H1 (cell line): ENCODE measurements at regions not wholly inside any gene's neighbourhood (a gene's known extent, or its start where the extent isn't known, plus 50 kb on each side); places are given as distances from the start of the nearest gene placed in this dataset.

ENCODE experiments used
- CTCF ChIA-PET: fragments of 300-600 bp; sonication (Branson Sonifier 250); formaldehyde crosslinking; loops from one replicate; lab custom pipeline; 2021; ENCODE audit not compliant: partially characterized antibody; lab: Charles Lee
- POLR2A ChIA-PET: fragments of 300-600 bp; sonication (Branson Sonifier 250); formaldehyde crosslinking; loops from one replicate; lab custom pipeline; 2021; ENCODE audit warnings: inconsistent platforms; ENCODE audit not compliant: partially characterized antibody; lab: Charles Lee
- DNase-seq, 2 experiments: peaks; one replicate each; pipeline versions ENCODE4 v3.0.0 to v3.0.0-alpha.2; 2010 to 2022; ENCODE audit warnings: low spot score in 2 of 2, low read depth in 1 of 2, mixed read lengths in 1 of 2
- FAIRE-seq: peaks from 2 replicates; lab custom pipeline; 2011; peaks lifted over from hg19 to GRCh38; lab: Jason Lieb, UNC
- H2AFZ ChIP-seq: 2 replicates; pipeline ENCODE4 v1.8.1; 2012; ENCODE audit warnings: low read length, inconsistent platforms
- H2AK5ac ChIP-seq: 2 replicates; pipeline ENCODE4 v1.6.1; 2013; ENCODE audit warnings: low read depth, low read length
- H2BK120ac ChIP-seq: replicated peaks from 2 replicates; pipeline ENCODE3; 2013; ENCODE audit warnings: low read depth, low read length, inconsistent platforms
- H2BK12ac ChIP-seq: 2 replicates; pipeline ENCODE4 v1.6.1; 2013; ENCODE audit warnings: low read depth, low read length
- H2BK15ac ChIP-seq: 2 replicates; pipeline ENCODE4 v1.6.1; 2013; ENCODE audit warnings: low read length
- H2BK20ac ChIP-seq: 2 replicates; pipeline ENCODE4 v1.6.1; 2013; ENCODE audit warnings: low read length
- H2BK5ac ChIP-seq: 2 replicates; pipeline ENCODE4 v1.6.1; 2013; ENCODE audit warnings: low read depth, low read length
- H3K14ac ChIP-seq: 2 replicates; pipeline ENCODE4 v1.6.1; 2013; ENCODE audit warnings: inconsistent platforms; ENCODE audit not compliant: insufficient read length
- H3K18ac ChIP-seq: 2 replicates; pipeline ENCODE4 v1.6.1; 2013; ENCODE audit warnings: low read length; ENCODE audit errors: extremely low read depth
- H3K23ac ChIP-seq: 2 replicates; pipeline ENCODE4 v1.6.1; 2013; ENCODE audit warnings: inconsistent platforms; ENCODE audit not compliant: insufficient read length
- H3K23me2 ChIP-seq: 2 replicates; pipeline ENCODE4 v1.6.1; 2013; ENCODE audit warnings: low read depth, low read length
- H3K27ac ChIP-seq: 2 replicates; pipeline ENCODE4 v1.6.1; 2011; ENCODE audit warnings: low read depth, low read length, inconsistent platforms
- H3K27me3 ChIP-seq, 4 experiments: replicated peaks in 1 of 4; 1 replicate in 1 of 4; 2 replicates in 3 of 4; pipeline versions ENCODE4 v1.6.1 to v1.8.1; 2011 to 2013; ENCODE audit warnings: low read length in 3 of 4, mild to moderate bottlenecking in 3 of 4, inconsistent platforms in 2 of 4, mixed read lengths in 2 of 4, moderate library complexity in 1 of 4; ENCODE audit not compliant: control insufficient read depth in 3 of 4, insufficient read depth in 3 of 4; ENCODE audit errors: extremely low read depth in 1 of 4
- H3K36me3 ChIP-seq, 4 experiments: 2 replicates each; pipeline versions ENCODE4 v1.6.1 to v1.8.1; 2011 to 2013; ENCODE audit warnings: mild to moderate bottlenecking in 4 of 4, low read length in 3 of 4, moderate library complexity in 2 of 4, control low read depth in 1 of 4, inconsistent platforms in 1 of 4; ENCODE audit not compliant: insufficient read depth in 4 of 4, control insufficient read depth in 2 of 4
- H3K4ac ChIP-seq: replicated peaks from 2 replicates; pipeline ENCODE3; 2013; ENCODE audit warnings: low read length, low read depth, mixed read lengths, inconsistent platforms; ENCODE audit not compliant: insufficient read length
- H3K4me1 ChIP-seq, 4 experiments: replicated peaks in 1 of 4; 1 replicate in 1 of 4; 2 replicates in 3 of 4; pipeline versions ENCODE4 v1.6.1 to v1.8.1; 2011 to 2013; ENCODE audit warnings: low read length in 3 of 4, inconsistent platforms in 2 of 4, mixed read lengths in 1 of 4; ENCODE audit not compliant: insufficient read depth in 4 of 4, control insufficient read depth in 3 of 4
- H3K4me2 ChIP-seq, 2 experiments: 2 replicates each; pipeline versions ENCODE4 v1.6.1 to v1.8.1; 2011 to 2013; ENCODE audit warnings: low read depth in 2 of 2, low read length in 2 of 2, control low read depth in 1 of 2, inconsistent platforms in 1 of 2, mild to moderate bottlenecking in 1 of 2; ENCODE audit not compliant: insufficient read depth in 1 of 2
- H3K4me3 ChIP-seq, 4 experiments: fragments of 200-600, 300-600 bp in 1 of 4; sonication (generic), shearing (Covaris generic), sonication (Bioruptor Twin) in 1 of 4; 2 replicates each; pipeline versions ENCODE4 v1.5.1 to v1.8.1; 2011 to 2016; ENCODE audit warnings: low read length in 4 of 4, low read depth in 3 of 4, control low read depth in 2 of 4, inconsistent platforms in 2 of 4, mild to moderate bottlenecking in 2 of 4, mixed read lengths in 1 of 4, moderate library complexity in 1 of 4; ENCODE audit not compliant: insufficient read depth in 2 of 4; ENCODE audit errors: extremely low read depth in 1 of 4
- H3K56ac ChIP-seq: replicated peaks from 2 replicates; pipeline ENCODE3; 2013; ENCODE audit warnings: low read depth, mild to moderate bottlenecking, mixed read lengths, low read length, inconsistent platforms; ENCODE audit not compliant: insufficient read length
- H3K79me1 ChIP-seq: 2 replicates; pipeline ENCODE4 v1.6.1; 2013; ENCODE audit warnings: low read depth, low read length, control low read depth
- H3K79me2 ChIP-seq, 2 experiments: 2 replicates each; pipeline versions ENCODE4 v1.6.1 to v1.8.1; 2012 to 2013; ENCODE audit warnings: low read length in 2 of 2, mild to moderate bottlenecking in 2 of 2, inconsistent platforms in 1 of 2; ENCODE audit not compliant: insufficient read depth in 2 of 2, control insufficient read depth in 1 of 2
- H3K9ac ChIP-seq, 4 experiments: replicated peaks in 1 of 4; 1 replicate in 1 of 4; 2 replicates in 3 of 4; pipeline versions ENCODE4 v1.6.1 to v1.8.1; 2011 to 2013; ENCODE audit warnings: low read depth in 3 of 4, low read length in 3 of 4, control low read depth in 2 of 4, mild to moderate bottlenecking in 2 of 4, moderate library complexity in 2 of 4, inconsistent platforms in 1 of 4; ENCODE audit errors: extremely low read depth in 1 of 4
- H3K9me3 ChIP-seq, 2 experiments: 2 replicates each; pipeline versions ENCODE4 v1.6.1 to v1.8.1; 2012 to 2013; ENCODE audit warnings: mild to moderate bottlenecking in 2 of 2, moderate library complexity in 2 of 2, control low read depth in 1 of 2, inconsistent platforms in 1 of 2, low read depth in 1 of 2, low read length in 1 of 2, mixed read lengths in 1 of 2; ENCODE audit not compliant: insufficient read depth in 2 of 2
- H4K20me1 ChIP-seq, 2 experiments: replicated peaks in 1 of 2; 2 replicates each; pipeline versions ENCODE3 to v1.8.1; 2011 to 2013; ENCODE audit warnings: inconsistent platforms in 2 of 2, low read length in 2 of 2, mild to moderate bottlenecking in 1 of 2; ENCODE audit not compliant: insufficient read depth in 2 of 2, control insufficient read depth in 1 of 2
- H4K5ac ChIP-seq: 2 replicates; pipeline ENCODE4 v1.6.1; 2013; ENCODE audit warnings: low read length, low read depth, mixed read lengths, inconsistent platforms; ENCODE audit not compliant: insufficient read length
- H4K8ac ChIP-seq: 2 replicates; pipeline ENCODE4 v1.8.0; 2013; ENCODE audit warnings: mild to moderate bottlenecking, moderate library complexity, low read length, inconsistent platforms; ENCODE audit not compliant: insufficient read depth; ENCODE audit errors: extremely low read depth
- H4K91ac ChIP-seq: replicated peaks from 2 replicates; pipeline ENCODE3; 2013; ENCODE audit warnings: low read length, mixed read lengths, inconsistent platforms; ENCODE audit not compliant: insufficient read length
- BRCA1 ChIP-seq: IDR thresholded peaks from 2 replicates; pipeline ENCODE4 v1.6.1; 2012; ENCODE audit warnings: low read depth, low read length, improper control_type of control experiment
- CEBPB ChIP-seq: IDR thresholded peaks from 2 replicates; pipeline ENCODE4 v1.6.1; 2012; ENCODE audit warnings: low read depth, low read length
- CHD2 ChIP-seq: IDR thresholded peaks from 2 replicates; pipeline ENCODE4 v1.6.1; 2012; ENCODE audit warnings: low read length, improper control_type of control experiment
- EP300 ChIP-seq, 2 experiments: IDR thresholded peaks; 1 replicate in 1 of 2; 2 replicates in 1 of 2; pipeline ENCODE4 v1.6.1; 2011 to 2012; ENCODE audit warnings: low read depth in 2 of 2, low read length in 2 of 2, mild to moderate bottlenecking in 2 of 2, borderline replicate concordance in 1 of 2, inconsistent platforms in 1 of 2, moderate library complexity in 1 of 2
- EZH2 ChIP-seq: fragments of 200-600 bp; sonication (generic); IDR thresholded peaks from 2 replicates; pipeline ENCODE4 v1.7.1; 2012; ENCODE audit warnings: low read depth, mild to moderate bottlenecking, moderate library complexity, low read length, inconsistent platforms; ENCODE audit not compliant: severe bottlenecking
- GABPA ChIP-seq: IDR thresholded peaks from 2 replicates; pipeline ENCODE4 v1.6.1; 2011; ENCODE audit warnings: mild to moderate bottlenecking, low read length, moderate library complexity, borderline replicate concordance; ENCODE audit not compliant: insufficient read depth
- HDAC2 ChIP-seq, 2 experiments: fragments of 300-600 bp in 1 of 2; sonication (generic) in 1 of 2; IDR thresholded peaks; 2 replicates each; pipeline ENCODE4 v1.6.1; 2011 to 2012; ENCODE audit warnings: low read depth in 2 of 2, low read length in 2 of 2, mild to moderate bottlenecking in 2 of 2, moderate library complexity in 2 of 2, borderline replicate concordance in 1 of 2, inconsistent platforms in 1 of 2
- POU5F1 ChIP-seq: IDR thresholded peaks from 2 replicates; pipeline ENCODE4 v1.6.1; 2011; ENCODE audit warnings: low read depth, mild to moderate bottlenecking, low read length, moderate library complexity
- RFX5 ChIP-seq: IDR thresholded peaks from 2 replicates; pipeline ENCODE4 v1.6.1; 2011; ENCODE audit warnings: low read depth, low read length, improper control_type of control experiment, borderline replicate concordance
- SP4 ChIP-seq: IDR thresholded peaks from 2 replicates; pipeline ENCODE4 v1.6.1; 2012; ENCODE audit warnings: low read length, inconsistent platforms
- TCF12 ChIP-seq: IDR thresholded peaks from 2 replicates; pipeline ENCODE4 v1.6.1; 2011; ENCODE audit warnings: low read depth, mild to moderate bottlenecking, low read length
- WGBS, 2 experiments: shearing (Covaris generic) in 1 of 2; methylation state at CpG; one replicate each; pipeline versions ENCODE4 v1.1.6 to v1.1.7; 2013 to 2015; ENCODE audit warnings: low lambda C conversion rate in 2 of 2, mixed read lengths in 2 of 2, inconsistent platforms in 1 of 2, low coverage in 1 of 2, missing lambda C conversion rate in 1 of 2; ENCODE audit not compliant: insufficient replicate concordance in 2 of 2, insufficient coverage in 1 of 2, insufficient read length in 1 of 2; ENCODE audit errors: extremely low coverage in 1 of 2, missing lambda C conversion rate in 1 of 2; 5-methylcytosine and 5-hydroxymethylcytosine counted together
- TF ChIP-seq, protein P1 (sequence below), 3 experiments: IDR thresholded peaks; 1 replicate in 2 of 3; 2 replicates in 1 of 3; pipeline versions ENCODE4 v1.5.1 to v1.6.1; 2011; ENCODE audit warnings: low read length in 3 of 3, mild to moderate bottlenecking in 3 of 3, inconsistent platforms in 2 of 3, low read depth in 1 of 3, moderate library complexity in 1 of 3; ENCODE audit not compliant: insufficient read depth in 1 of 3; ENCODE audit errors: control extremely low read depth in 1 of 3

DNA sequence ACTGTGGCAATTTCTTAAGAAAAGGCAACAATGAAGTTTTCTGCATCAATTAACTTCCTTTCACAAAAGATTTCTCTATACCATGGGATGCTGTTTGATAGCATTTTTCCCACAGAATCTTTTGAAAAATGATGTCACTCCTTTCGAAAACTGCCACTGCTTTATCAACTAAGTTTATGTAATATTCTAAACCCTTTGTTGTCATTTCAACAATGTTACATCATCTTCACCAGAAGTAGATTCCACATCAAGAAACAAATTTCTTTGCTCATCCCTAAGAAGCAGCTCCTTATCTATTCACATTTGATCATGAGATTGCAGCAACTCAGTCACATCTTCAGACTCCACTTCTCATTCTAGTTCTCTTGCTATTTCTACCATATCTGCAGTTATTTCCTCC lies 116.1 kb upstream of the KCND3 start:
- H2BK20ac ChIP-seq, result no peak overlapping the region
- H3K79me1 ChIP-seq, result no peaks in the 10 kb centered on the region
- CTCF ChIA-PET, result no interaction called here
- TF ChIP-seq POU5F1 (no peak), CEBPB (no peak), GABPA (no peak), HDAC2 (IDR thresholded peaks at IDR 0.05; ENCODE audit: borderline replicate concordance in 1 of 2, low read depth in 2 of 2, low read length in 2 of 2) (no peak), CHD2 (no peak), BRCA1 (no peak), EP300 (IDR thresholded peaks at IDR 0.05; ENCODE audit: borderline replicate concordance in 1 of 2, low read depth in 2 of 2, low read length in 2 of 2) (no peak), RFX5 (no peak), TCF12 (no peak), EZH2 (no peak), SP4 (no peak)
- TF ChIP-seq, protein P1, sequence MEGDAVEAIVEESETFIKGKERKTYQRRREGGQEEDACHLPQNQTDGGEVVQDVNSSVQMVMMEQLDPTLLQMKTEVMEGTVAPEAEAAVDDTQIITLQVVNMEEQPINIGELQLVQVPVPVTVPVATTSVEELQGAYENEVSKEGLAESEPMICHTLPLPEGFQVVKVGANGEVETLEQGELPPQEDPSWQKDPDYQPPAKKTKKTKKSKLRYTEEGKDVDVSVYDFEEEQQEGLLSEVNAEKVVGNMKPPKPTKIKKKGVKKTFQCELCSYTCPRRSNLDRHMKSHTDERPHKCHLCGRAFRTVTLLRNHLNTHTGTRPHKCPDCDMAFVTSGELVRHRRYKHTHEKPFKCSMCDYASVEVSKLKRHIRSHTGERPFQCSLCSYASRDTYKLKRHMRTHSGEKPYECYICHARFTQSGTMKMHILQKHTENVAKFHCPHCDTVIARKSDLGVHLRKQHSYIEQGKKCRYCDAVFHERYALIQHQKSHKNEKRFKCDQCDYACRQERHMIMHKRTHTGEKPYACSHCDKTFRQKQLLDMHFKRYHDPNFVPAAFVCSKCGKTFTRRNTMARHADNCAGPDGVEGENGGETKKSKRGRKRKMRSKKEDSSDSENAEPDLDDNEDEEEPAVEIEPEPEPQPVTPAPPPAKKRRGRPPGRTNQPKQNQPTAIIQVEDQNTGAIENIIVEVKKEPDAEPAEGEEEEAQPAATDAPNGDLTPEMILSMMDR (IDR thresholded peaks at IDR 0.05; ENCODE audit: control extremely low read depth in 1 of 3, insufficient read depth in 1 of 3, low read depth in 1 of 3, low read length in 3 of 3), result no peak

More for the DNA sequence above, 116.1 kb upstream of the KCND3 start:
- no peak for FAIRE-seq
- Histone ChIP-seq H3K14ac (no peak overlapping the region), H2BK15ac (no peak overlapping the region), H2BK120ac (no peak overlapping the region), H3K27me3 (no peaks in the 10 kb centered on the region), H3K9ac (no peak overlapping the region), H3K56ac (no peak overlapping the region), H3K36me3 (no peaks in the 10 kb centered on the region), H4K20me1 (no peaks in the 10 kb centered on the region), H2AK5ac (no peak overlapping the region), H3K79me2 (no peaks in the 10 kb centered on the region), H2BK5ac (no peak overlapping the region), H3K9me3 (no peaks in the 10 kb centered on the region; a peak in 1 of 4 replicates), H3K4me1 (no peaks in the 10 kb centered on the region), H3K4me2 (no peak overlapping the region), H3K27ac (no peak overlapping the region), H3K4me3 (no peak overlapping the region), H4K91ac (no peak overlapping the region), H2AFZ (no peak overlapping the region), H4K5ac (no peak overlapping the region), H2BK12ac (no peak overlapping the region), H3K23me2 (no peaks in the 10 kb centered on the region), H3K4ac (no peak overlapping the region), H4K8ac (no peak overlapping the region), H3K23ac (no peak overlapping the region), H3K18ac (no peak overlapping the region)
- no peak for DNase-seq
- WGBS, 2 experiments, result 94% methylated on average over 1 of the region's 1 CpG; no CpG with 5 or more reads in 1 of the 2 experiments
- POLR2A ChIA-PET, result no interaction called here
